Tibial nerve (tissue), 4 donors: ENCODE measurements at regions not wholly inside any gene's neighbourhood (a gene's known extent, or its start where the extent isn't known, plus 50 kb on each side); places are given as distances from the start of the nearest gene placed in this dataset.

Experiments used
- CTCF ChIP-seq, 5 experiments: fragments of 200-600 bp in 3 of 5; fragments of 450-650 bp in 2 of 5; sonication (generic) in 3 of 5; IDR thresholded peaks; one replicate each; pipeline ENCODE4 v1.5.1; 2016 to 2019; ENCODE audit warnings: antibody characterized with exemption in 5 of 5, mild to moderate bottlenecking in 3 of 5, moderate library complexity in 2 of 5
- EP300 ChIP-seq, 2 donors: sonication (generic); formaldehyde crosslinking; IDR thresholded peaks; one replicate each; pipeline ENCODE4 v1.6.1; 2017; ENCODE audit warnings: antibody characterized with exemption in 2 of 2, mild to moderate bottlenecking in 1 of 2
- POLR2A ChIP-seq, 2 donors: fragments of 450-650 bp; IDR thresholded peaks; one replicate each; pipeline ENCODE4 v1.6.1; 2017; ENCODE audit warnings: antibody characterized with exemption in 2 of 2, mild to moderate bottlenecking in 2 of 2, moderate library complexity in 2 of 2

- no peak for TF ChIP-seq CTCF (IDR thresholded peaks at IDR 0.05)
- no peak for TF ChIP-seq POLR2A (IDR thresholded peaks at IDR 0.05)
- TF ChIP-seq EP300 (IDR thresholded peaks at IDR 0.05), result no peak
Observed at GRCh38 chr2:190136825-190137224, 74.3 kb upstream of the MSTN start.
